Osteocyte (in vitro differentiated cells): ENCODE measurements at regions not wholly inside any gene's neighbourhood (a gene's known extent, or its start where the extent isn't known, plus 50 kb on each side); places are given as distances from the start of the nearest gene placed in this dataset.

Source experiments
- DNase-seq: peaks from one replicate; pipeline ENCODE4 v3.0.0; 2021; ENCODE audit warnings: mixed read lengths; ENCODE audit not compliant: unreplicated experiment; ENCODE audit errors: extremely low spot score
- H3K27ac Mint-ChIP-seq: one replicate; pipeline ENCODE4 v1.8.0; 2021; ENCODE audit warnings: mild to moderate bottlenecking, mixed read lengths; ENCODE audit not compliant: unreplicated experiment
- H3K27me3 Mint-ChIP-seq: one replicate; pipeline ENCODE4 v1.8.0; 2021; ENCODE audit warnings: mixed read lengths; ENCODE audit not compliant: unreplicated experiment
- H3K36me3 Mint-ChIP-seq: one replicate; pipeline ENCODE4 v1.8.0; 2021; ENCODE audit warnings: mixed read lengths; ENCODE audit not compliant: unreplicated experiment
- H3K4me1 Mint-ChIP-seq: one replicate; pipeline ENCODE4 v1.8.0; 2021; ENCODE audit warnings: mixed read lengths; ENCODE audit not compliant: unreplicated experiment
- H3K4me3 Mint-ChIP-seq: one replicate; pipeline ENCODE4 v1.8.0; 2021; ENCODE audit warnings: mild to moderate bottlenecking, moderate library complexity, mixed read lengths; ENCODE audit not compliant: unreplicated experiment
- H3K9me3 Mint-ChIP-seq: one replicate; pipeline ENCODE4 v1.8.0; 2021; ENCODE audit warnings: mixed read lengths; ENCODE audit not compliant: unreplicated experiment
- CTCF ChIP-seq: fragments of 200-600 bp; sonication (generic); IDR thresholded peaks from 2 replicates; pipeline ENCODE4 v1.5.0; 2021; ENCODE audit warnings: antibody characterized with exemption, mild to moderate bottlenecking, moderate library complexity

GRCh38 chr5:159412284-159413046 lies 82.2 kb upstream of the IL12B start:
- H3K36me3 Mint-ChIP-seq: no peaks in the 10 kb centered on the region
- no peak for TF ChIP-seq CTCF
- no peak for DNase-seq
- no peak overlapping the region for H3K27ac Mint-ChIP-seq
- H3K4me3 Mint-ChIP-seq: no peak overlapping the region
- peaks cover 38% of the 10 kb centered on the region for H3K27me3 Mint-ChIP-seq
- H3K9me3 Mint-ChIP-seq: no peaks in the 10 kb centered on the region
- no peaks in the 10 kb centered on the region for H3K4me1 Mint-ChIP-seq

- no peaks in the 10 kb centered on the region for H3K9me3 Mint-ChIP-seq
- no peak overlapping the region for H3K4me3 Mint-ChIP-seq
- H3K27me3 Mint-ChIP-seq: peaks cover 25% of the 10 kb centered on the region
- H3K27ac Mint-ChIP-seq: no peak overlapping the region
- no peaks in the 10 kb centered on the region for H3K4me1 Mint-ChIP-seq
- TF ChIP-seq CTCF: no peak
- DNase-seq: no peak
- H3K36me3 Mint-ChIP-seq: no peaks in the 10 kb centered on the region
These were observed 83.7 kb upstream of the IL12B start for GRCh38 chr5:159414021-159414420.

- peaks cover 23% of the 10 kb centered on the region for H3K27me3 Mint-ChIP-seq
- H3K9me3 Mint-ChIP-seq: no peaks in the 10 kb centered on the region
- TF ChIP-seq CTCF: no peak
- no peak overlapping the region for H3K27ac Mint-ChIP-seq
- H3K36me3 Mint-ChIP-seq: no peaks in the 10 kb centered on the region
- H3K4me3 Mint-ChIP-seq: no peak overlapping the region
- DNase-seq: no peak
- no peaks in the 10 kb centered on the region for H3K4me1 Mint-ChIP-seq
These were observed 85.1 kb upstream of the IL12B start for GRCh38 chr5:159415301-159415937.

GRCh38 chr5:159416438-159416837 lies 86.2 kb upstream of the IL12B start:
- Mint-ChIP-seq H3K27ac (no peak overlapping the region), H3K4me3 (no peak overlapping the region), H3K36me3 (no peaks in the 10 kb centered on the region), H3K9me3 (no peaks in the 10 kb centered on the region), H3K27me3 (peaks cover 14% of the 10 kb centered on the region), H3K4me1 (no peaks in the 10 kb centered on the region)
- no peak for TF ChIP-seq CTCF
- no peak for DNase-seq

- no peak overlapping the region for H3K27ac Mint-ChIP-seq
- no peak for DNase-seq
- TF ChIP-seq CTCF: no peak
These were observed 86.9 kb upstream of the IL12B start for GRCh38 chr5:159417170-159417569.

More at GRCh38 chr5:159417170-159417569, 86.9 kb upstream of the IL12B start:
- Mint-ChIP-seq H3K27me3 (peaks cover 9% of the 10 kb centered on the region), H3K4me1 (no peaks in the 10 kb centered on the region), H3K4me3 (no peak overlapping the region), H3K36me3 (no peaks in the 10 kb centered on the region), H3K9me3 (no peaks in the 10 kb centered on the region)
